Right lobe of liver (tissue), 6 donors: ENCODE measurements at regions not wholly inside any gene's neighbourhood (a gene's known extent, or its start where the extent isn't known, plus 50 kb on each side); places are given as distances from the start of the nearest gene placed in this dataset.

Source experiments
- ATAC-seq, 4 donors: fragments of 200-7000 bp; cut with Tn5 transposase; one replicate each; pipeline ENCODE4 v1.9.1; 2020; ENCODE audit warnings: mild to moderate bottlenecking in 4 of 4, moderate library complexity in 4 of 4
- DNase-seq, 3 donors: peaks; one replicate each; pipeline ENCODE4 v3.0.0-alpha.2; 2020
- H3K27ac ChIP-seq, 3 donors: fragments of 200-600 bp; one replicate each; pipeline ENCODE4 v1.8.0; 2022
- H3K27me3 ChIP-seq, 2 donors: fragments of 200-600 bp; one replicate each; pipeline ENCODE4 v1.8.0; 2022
- H3K36me3 ChIP-seq, 4 donors: fragments of 200-600 bp; sonication (generic) in 1 of 4; one replicate each; pipeline versions ENCODE4 v1.5.1 to v1.8.0; 2017 to 2022; ENCODE audit warnings: control low read depth in 1 of 4
- H3K4me1 ChIP-seq, 4 donors: fragments of 200-600 bp; sonication (generic) in 1 of 4; one replicate each; pipeline versions ENCODE4 v1.5.1 to v1.8.0; 2017 to 2022; ENCODE audit warnings: control low read depth in 1 of 4
- H3K4me3 ChIP-seq, 3 donors: fragments of 200-600 bp; one replicate each; pipeline ENCODE4 v1.8.0; 2022
- H3K9me3 ChIP-seq, 4 donors: fragments of 200-600 bp; sonication (generic) in 1 of 4; one replicate each; pipeline versions ENCODE4 v1.5.1 to v1.8.0; 2017 to 2022; ENCODE audit warnings: control low read depth in 1 of 4
- CTCF ChIP-seq, 4 donors: fragments of 200-600 bp in 3 of 4; fragments of 450-650 bp in 1 of 4; IDR thresholded peaks; one replicate each; pipeline versions ENCODE4 v1.5.1 to v1.8.0; 2016 to 2022; ENCODE audit warnings: antibody characterized with exemption in 4 of 4, mild to moderate bottlenecking in 2 of 4
- POLR2A ChIP-seq: fragments of 450-650 bp; IDR thresholded peaks from one replicate; pipeline ENCODE4 v1.6.1; 2017; ENCODE audit warnings: antibody characterized with exemption, mild to moderate bottlenecking
- WGBS: methylation state at CpG from one replicate; pipeline ENCODE4 v1.1.6; 2018; ENCODE audit warnings: low coverage, low lambda C conversion rate; ENCODE audit not compliant: insufficient coverage; ENCODE audit errors: missing lambda C conversion rate; 5-methylcytosine and 5-hydroxymethylcytosine counted together
- intact Hi-C, 2 donors: fragments of 100-400 bp; cut with DNase I; formaldehyde crosslinking; loops; one replicate each; pipeline versions ENCODE4 v1.11.2 to v1.14.1; 2022
- donor health status: DM: no; HTN: yes; CAD: no.
- donor health status: DM: no; HTN: no; CAD: no.
- donor health status: DM: no; HTN: no; CAD: no.
- donor health status: DM: no; HTN: yes; CAD: no.
- donor health status: DM: no; HTN: yes; CAD: no.

- no peak for DNase-seq
Observed at GRCh38 chr6:169317441-169318202, 64.0 kb upstream of the THBS2 start.

GRCh38 chr6:169316651-169317050, 63.0 kb upstream of the THBS2 start:
- Histone ChIP-seq H3K27ac (no peak overlapping the region), H3K4me1 (no peaks in the 10 kb centered on the region), H3K9me3 (no peaks in the 10 kb centered on the region), H3K36me3 (no peaks in the 10 kb centered on the region), H3K27me3 (no peaks in the 10 kb centered on the region), H3K4me3 (no peak overlapping the region)
- no peak for ATAC-seq
- DNase-seq: no peak
- TF ChIP-seq CTCF (IDR thresholded peaks at IDR 0.05) (no peak), POLR2A (no peak)
- intact Hi-C loops: no loop called here
- WGBS: 76% methylated on average over 5 of the region's 5 CpGs

More at GRCh38 chr6:169317441-169318202, 64.0 kb upstream of the THBS2 start:
- no peak for ATAC-seq
- Histone ChIP-seq H3K27ac (no peak overlapping the region), H3K4me1 (no peaks in the 10 kb centered on the region), H3K9me3 (no peaks in the 10 kb centered on the region), H3K36me3 (no peaks in the 10 kb centered on the region), H3K27me3 (no peaks in the 10 kb centered on the region), H3K4me3 (no peak overlapping the region)
- TF ChIP-seq POLR2A (no peak), CTCF (IDR thresholded peaks at IDR 0.05) (no peak)
- WGBS: 87% methylated on average over 16 of the region's 26 CpGs
- intact Hi-C loops: no loop called here

- H3K36me3 ChIP-seq: no peaks in the 10 kb centered on the region
Observed at GRCh38 chr6:169315830-169316614, 62.4 kb upstream of the THBS2 start.

GRCh38 chr6:169313347-169314010, 59.8 kb upstream of the THBS2 start:
- no peak overlapping the region for H3K4me3 ChIP-seq
- ATAC-seq: no peak
- intact Hi-C loops: no loop called here

More at GRCh38 chr6:169315830-169316614, 62.4 kb upstream of the THBS2 start:
- Histone ChIP-seq H3K27ac (no peak overlapping the region), H3K4me3 (no peak overlapping the region), H3K27me3 (no peaks in the 10 kb centered on the region), H3K9me3 (no peaks in the 10 kb centered on the region), H3K4me1 (no peaks in the 10 kb centered on the region)
- TF ChIP-seq POLR2A (no peak), CTCF (IDR thresholded peaks at IDR 0.05) (no peak)
- ATAC-seq (no peak), DNase-seq (no peak)
- 84% methylated on average over 12 of the region's 12 CpGs for WGBS
- intact Hi-C loops: no loop called here

More at GRCh38 chr6:169313347-169314010, 59.8 kb upstream of the THBS2 start:
- H3K9me3 ChIP-seq: no peaks in the 10 kb centered on the region
- WGBS: 95% methylated on average over 12 of the region's 22 CpGs
- no peaks in the 10 kb centered on the region for H3K36me3 ChIP-seq
- no peak overlapping the region for H3K27ac ChIP-seq
- H3K4me1 ChIP-seq: no peaks in the 10 kb centered on the region
- no peak for TF ChIP-seq CTCF (IDR thresholded peaks at IDR 0.05)
- no peak for TF ChIP-seq POLR2A
- DNase-seq: no peak
- no peaks in the 10 kb centered on the region for H3K27me3 ChIP-seq
